Neural progenitor cell (in vitro differentiated cells): ENCODE measurements at regions not wholly inside any gene's neighbourhood (a gene's known extent, or its start where the extent isn't known, plus 50 kb on each side); places are given as distances from the start of the nearest gene placed in this dataset.

ENCODE experiments used
- DNase-seq: peaks from one replicate; pipeline ENCODE4 v3.0.0-alpha.2; 2016; ENCODE audit warnings: low spot score
- H2AFZ ChIP-seq: fragments of 200-600 bp; sonication (generic); replicated peaks from 2 replicates; pipeline ENCODE4 v1.6.1; 2016; ENCODE audit warnings: antibody characterized with exemption
- H3F3A ChIP-seq: fragments of 200-600 bp; sonication (generic); 2 replicates; pipeline ENCODE4 v1.6.1; 2016; ENCODE audit warnings: antibody characterized with exemption, low read depth
- H3K27ac ChIP-seq: fragments of 200-600 bp; sonication (generic); 2 replicates; pipeline ENCODE4 v1.5.1; 2016; ENCODE audit warnings: mild to moderate bottlenecking
- H3K27me3 ChIP-seq: fragments of 200-600 bp; sonication (generic); 2 replicates; pipeline ENCODE4 v1.6.1; 2016; ENCODE audit warnings: mild to moderate bottlenecking, moderate library complexity
- H3K36me3 ChIP-seq: fragments of 200-600 bp; sonication (generic); 2 replicates; pipeline ENCODE4 v1.5.1; 2016
- H3K4me1 ChIP-seq: fragments of 200-600 bp; sonication (generic); 2 replicates; pipeline ENCODE4 v1.6.1; 2016; ENCODE audit warnings: mixed run types
- H3K4me2 ChIP-seq: fragments of 200-600 bp; sonication (generic); 2 replicates; pipeline ENCODE4 v1.6.1; 2016
- H3K4me3 ChIP-seq: fragments of 200-600 bp; sonication (generic); 2 replicates; pipeline ENCODE4 v1.5.1; 2016
- H3K79me2 ChIP-seq: fragments of 200-600 bp; sonication (generic); 2 replicates; pipeline ENCODE4 v1.6.1; 2016; ENCODE audit warnings: low read depth
- H3K9ac ChIP-seq: fragments of 200-600 bp; sonication (generic); 2 replicates; pipeline ENCODE4 v1.6.1; 2016
- H3K9me3 ChIP-seq: fragments of 200-600 bp; sonication (generic); 2 replicates; pipeline ENCODE4 v1.5.1; 2016; ENCODE audit warnings: low read depth
- H4K20me1 ChIP-seq: fragments of 200-600 bp; sonication (generic); 2 replicates; pipeline ENCODE4 v1.6.1; 2016; ENCODE audit warnings: low read depth
- H3K27ac Mint-ChIP-seq: 3 replicates; pipeline ENCODE4 v1.8.0; 2021; ENCODE audit warnings: mixed read lengths
- H3K27me3 Mint-ChIP-seq: 2 replicates; pipeline ENCODE4 v1.8.0; 2022; ENCODE audit warnings: low read depth, mild to moderate bottlenecking, inconsistent platforms, moderate library complexity, mixed read lengths; ENCODE audit not compliant: insufficient read depth
- H3K36me3 Mint-ChIP-seq: 3 replicates; pipeline ENCODE4 v1.8.0; 2021; ENCODE audit warnings: mixed read lengths
- H3K4me1 Mint-ChIP-seq: 3 replicates; pipeline ENCODE4 v1.8.0; 2021; ENCODE audit warnings: mixed read lengths
- H3K4me3 Mint-ChIP-seq: 3 replicates; pipeline ENCODE4 v1.8.0; 2021; ENCODE audit warnings: mild to moderate bottlenecking, moderate library complexity, mixed read lengths
- H3K9me3 Mint-ChIP-seq: 3 replicates; pipeline ENCODE4 v1.8.0; 2020; ENCODE audit warnings: mixed read lengths
- EZH2 ChIP-seq: fragments of 200-600 bp; sonication (generic); IDR thresholded peaks from 2 replicates; pipeline ENCODE4 v1.6.1; 2017; ENCODE audit warnings: antibody characterized with exemption, mild to moderate bottlenecking, moderate library complexity
- EZH2phosphoT487 ChIP-seq: fragments of 200-600 bp; sonication (generic); IDR thresholded peaks from 2 replicates; pipeline ENCODE4 v1.6.1; 2017; ENCODE audit warnings: antibody characterized with exemption
- TF ChIP-seq, protein P1 (sequence below): fragments of 200-600 bp; sonication (generic); IDR thresholded peaks from 2 replicates; pipeline ENCODE4 v1.5.1; 2017; ENCODE audit warnings: antibody characterized with exemption, mild to moderate bottlenecking

DNA sequence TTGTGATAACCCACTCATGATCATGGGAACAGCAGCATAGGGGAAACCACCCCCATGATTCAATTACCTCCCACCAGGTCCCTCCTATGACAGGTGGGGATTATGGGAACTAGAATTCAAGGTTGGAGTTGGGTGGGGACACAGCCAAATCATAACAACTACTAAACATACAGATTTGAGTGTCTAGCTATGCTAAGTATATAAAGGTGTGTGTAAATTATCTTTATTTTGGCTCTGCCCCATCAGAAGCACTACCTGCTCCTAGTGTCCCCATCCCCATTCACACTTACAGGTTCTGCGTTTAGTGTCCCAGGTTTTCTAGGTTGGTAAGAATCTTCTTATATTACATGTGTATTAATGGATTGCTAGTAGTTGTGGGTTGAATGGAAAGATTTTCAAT lies 464.7 kb downstream of the EPHA4 start:
- DNase-seq: no peak
- no peaks in the 10 kb centered on the region for H3K79me2 ChIP-seq
- no peaks in the 10 kb centered on the region for H3K9me3 ChIP-seq
- H3K4me2 ChIP-seq: no peak overlapping the region
- H3K27ac ChIP-seq: no peak overlapping the region
- H3K36me3 ChIP-seq: no peaks in the 10 kb centered on the region
- TF ChIP-seq EZH2 (no peak), EZH2phosphoT487 (no peak)
- TF ChIP-seq, protein P1, sequence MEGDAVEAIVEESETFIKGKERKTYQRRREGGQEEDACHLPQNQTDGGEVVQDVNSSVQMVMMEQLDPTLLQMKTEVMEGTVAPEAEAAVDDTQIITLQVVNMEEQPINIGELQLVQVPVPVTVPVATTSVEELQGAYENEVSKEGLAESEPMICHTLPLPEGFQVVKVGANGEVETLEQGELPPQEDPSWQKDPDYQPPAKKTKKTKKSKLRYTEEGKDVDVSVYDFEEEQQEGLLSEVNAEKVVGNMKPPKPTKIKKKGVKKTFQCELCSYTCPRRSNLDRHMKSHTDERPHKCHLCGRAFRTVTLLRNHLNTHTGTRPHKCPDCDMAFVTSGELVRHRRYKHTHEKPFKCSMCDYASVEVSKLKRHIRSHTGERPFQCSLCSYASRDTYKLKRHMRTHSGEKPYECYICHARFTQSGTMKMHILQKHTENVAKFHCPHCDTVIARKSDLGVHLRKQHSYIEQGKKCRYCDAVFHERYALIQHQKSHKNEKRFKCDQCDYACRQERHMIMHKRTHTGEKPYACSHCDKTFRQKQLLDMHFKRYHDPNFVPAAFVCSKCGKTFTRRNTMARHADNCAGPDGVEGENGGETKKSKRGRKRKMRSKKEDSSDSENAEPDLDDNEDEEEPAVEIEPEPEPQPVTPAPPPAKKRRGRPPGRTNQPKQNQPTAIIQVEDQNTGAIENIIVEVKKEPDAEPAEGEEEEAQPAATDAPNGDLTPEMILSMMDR: no peak
- no peaks in the 10 kb centered on the region for H3K36me3 Mint-ChIP-seq
- H3F3A ChIP-seq: no peaks in the 10 kb centered on the region
- peaks cover 6% of the 10 kb centered on the region for H3K4me1 Mint-ChIP-seq
- H3K27ac Mint-ChIP-seq: no peak overlapping the region
- peaks cover 7% of the 10 kb centered on the region for H3K27me3 Mint-ChIP-seq
- no peaks in the 10 kb centered on the region for H4K20me1 ChIP-seq
- H3K4me3 ChIP-seq: no peak overlapping the region
- peaks cover 2% of the 10 kb centered on the region for H3K9me3 Mint-ChIP-seq
- no peaks in the 10 kb centered on the region for H3K4me1 ChIP-seq
- no peak overlapping the region for H3K4me3 Mint-ChIP-seq
- no peak overlapping the region for H2AFZ ChIP-seq
- H3K27me3 ChIP-seq: no peaks in the 10 kb centered on the region
- H3K9ac ChIP-seq: no peak overlapping the region

DNA sequence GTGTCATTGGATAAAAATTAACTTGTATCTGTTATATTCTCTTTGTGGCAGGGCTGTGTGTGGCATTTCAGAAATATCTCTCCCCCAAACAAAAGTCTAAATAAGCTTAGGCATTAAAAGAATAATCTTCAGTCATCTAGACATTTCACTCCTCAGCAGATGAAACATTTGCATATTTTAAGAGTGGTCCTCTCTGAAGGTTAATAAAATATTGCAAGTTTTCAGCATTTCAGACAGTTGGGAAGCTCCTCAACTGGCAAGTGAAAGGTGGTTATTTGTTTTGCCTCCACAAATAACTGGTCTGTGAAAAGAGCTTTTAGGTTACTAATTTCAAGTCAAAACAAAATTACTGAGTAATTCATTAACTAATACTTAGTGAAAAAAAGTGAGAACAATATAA lies 462.6 kb downstream of the EPHA4 start:
- Mint-ChIP-seq H3K4me3 (no peak overlapping the region), H3K9me3 (peaks cover 2% of the 10 kb centered on the region), H3K27ac (no peak overlapping the region), H3K4me1 (peaks cover 2% of the 10 kb centered on the region), H3K36me3 (no peaks in the 10 kb centered on the region), H3K27me3 (peaks cover 1% of the 10 kb centered on the region)
- no peak overlapping the region for H3K9ac ChIP-seq
- H2AFZ ChIP-seq: no peak overlapping the region
- H3K79me2 ChIP-seq: no peaks in the 10 kb centered on the region
- H3K4me3 ChIP-seq: no peak overlapping the region
- no peak overlapping the region for H3K4me2 ChIP-seq
- no peaks in the 10 kb centered on the region for H3K4me1 ChIP-seq
- H3K36me3 ChIP-seq: no peaks in the 10 kb centered on the region
- no peak for DNase-seq
- no peak overlapping the region for H3K27ac ChIP-seq
- H3K27me3 ChIP-seq: no peaks in the 10 kb centered on the region
- TF ChIP-seq EZH2 (no peak), EZH2phosphoT487 (no peak)
- TF ChIP-seq, protein P1: no peak
- no peaks in the 10 kb centered on the region for H3K9me3 ChIP-seq
- no peaks in the 10 kb centered on the region for H3F3A ChIP-seq
- no peaks in the 10 kb centered on the region for H4K20me1 ChIP-seq

DNA sequence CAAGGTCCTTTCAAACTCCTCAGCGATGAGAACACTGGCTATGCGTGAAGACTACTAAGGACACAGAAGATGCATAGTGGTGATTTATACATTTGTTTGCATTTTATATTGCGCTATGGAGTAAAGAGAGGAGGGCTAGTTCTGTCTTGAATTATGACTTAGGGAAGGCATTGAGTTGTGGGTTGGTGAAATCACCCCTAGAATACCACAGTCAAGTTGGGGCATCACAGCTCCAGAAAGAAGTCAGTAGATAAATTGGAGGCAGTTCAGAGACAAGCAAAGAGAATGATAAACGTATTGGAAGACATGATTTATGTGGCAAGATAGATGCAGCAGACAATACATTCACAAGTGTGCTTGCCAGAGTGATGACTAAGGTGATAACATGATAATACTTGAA lies 460.4 kb downstream of the EPHA4 start:
- H2AFZ ChIP-seq: no peak overlapping the region
- H3K27ac ChIP-seq: no peak overlapping the region
- no peaks in the 10 kb centered on the region for H3K27me3 Mint-ChIP-seq
- H4K20me1 ChIP-seq: no peaks in the 10 kb centered on the region
- no peaks in the 10 kb centered on the region for H3K4me1 Mint-ChIP-seq
- H3K4me3 Mint-ChIP-seq: no peak overlapping the region
- H3K79me2 ChIP-seq: no peaks in the 10 kb centered on the region
- no peak overlapping the region for H3K9ac ChIP-seq
- TF ChIP-seq EZH2 (no peak), EZH2phosphoT487 (no peak)
- TF ChIP-seq, protein P1: no peak
- no peaks in the 10 kb centered on the region for H3K4me1 ChIP-seq
- no peaks in the 10 kb centered on the region for H3K36me3 Mint-ChIP-seq
- no peaks in the 10 kb centered on the region for H3K27me3 ChIP-seq
- no peak overlapping the region for H3K4me2 ChIP-seq
- peaks cover 2% of the 10 kb centered on the region for H3K9me3 Mint-ChIP-seq
- H3F3A ChIP-seq: no peaks in the 10 kb centered on the region
- no peak overlapping the region for H3K27ac Mint-ChIP-seq
- H3K36me3 ChIP-seq: no peaks in the 10 kb centered on the region
- DNase-seq: no peak
- no peak overlapping the region for H3K4me3 ChIP-seq
- no peaks in the 10 kb centered on the region for H3K9me3 ChIP-seq
